ENCODE measurements at regions not wholly inside any gene's neighbourhood (a gene's known extent, or its start where the extent isn't known, plus 50 kb on each side); places are given as distances from the start of the nearest gene placed in this dataset.

DNA sequence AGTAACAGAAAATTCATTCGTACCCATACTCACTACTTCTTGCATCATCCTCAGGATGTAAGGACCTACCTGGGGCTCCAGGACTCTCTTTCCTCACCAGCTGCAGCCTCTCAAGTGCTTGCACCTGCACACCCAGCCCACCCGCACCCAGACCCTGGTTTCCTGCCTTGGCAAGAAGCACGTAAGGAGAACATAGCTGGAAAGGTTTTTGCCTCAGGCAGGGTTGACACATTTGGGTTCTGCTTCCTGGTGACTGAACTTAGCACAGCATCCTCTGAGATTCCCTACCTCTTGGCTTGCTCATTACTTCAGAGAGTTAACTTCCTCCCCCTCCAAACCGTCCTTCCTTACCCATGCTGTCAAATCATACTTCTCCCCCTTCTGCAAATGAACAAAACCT, 556.9 kb downstream of the CD83 start:
- no peak for TF ChIP-seq ARID2 (CRISPR knock-in tag; IDR thresholded peaks at IDR 0.05; ENCODE audit: borderline replicate concordance)
- TF ChIP-seq POLR2A (IDR thresholded peaks at IDR 0.05; ENCODE audit: insufficient read depth in 1 of 2, low read depth in 2 of 2, low read length in 2 of 2): no peak
- no peak for TF ChIP-seq CEBPB (IDR thresholded peaks at IDR 0.05; ENCODE audit: borderline replicate concordance, low read depth, low read length)
- no peak for TF ChIP-seq POLR2AphosphoS5 (IDR thresholded peaks at IDR 0.05; ENCODE audit: low read depth, low read length)
- TF ChIP-seq NR2C2 (CRISPR knock-in tag; IDR thresholded peaks at IDR 0.05; ENCODE audit: borderline replicate concordance): no peak
- TF ChIP-seq, protein P1, sequence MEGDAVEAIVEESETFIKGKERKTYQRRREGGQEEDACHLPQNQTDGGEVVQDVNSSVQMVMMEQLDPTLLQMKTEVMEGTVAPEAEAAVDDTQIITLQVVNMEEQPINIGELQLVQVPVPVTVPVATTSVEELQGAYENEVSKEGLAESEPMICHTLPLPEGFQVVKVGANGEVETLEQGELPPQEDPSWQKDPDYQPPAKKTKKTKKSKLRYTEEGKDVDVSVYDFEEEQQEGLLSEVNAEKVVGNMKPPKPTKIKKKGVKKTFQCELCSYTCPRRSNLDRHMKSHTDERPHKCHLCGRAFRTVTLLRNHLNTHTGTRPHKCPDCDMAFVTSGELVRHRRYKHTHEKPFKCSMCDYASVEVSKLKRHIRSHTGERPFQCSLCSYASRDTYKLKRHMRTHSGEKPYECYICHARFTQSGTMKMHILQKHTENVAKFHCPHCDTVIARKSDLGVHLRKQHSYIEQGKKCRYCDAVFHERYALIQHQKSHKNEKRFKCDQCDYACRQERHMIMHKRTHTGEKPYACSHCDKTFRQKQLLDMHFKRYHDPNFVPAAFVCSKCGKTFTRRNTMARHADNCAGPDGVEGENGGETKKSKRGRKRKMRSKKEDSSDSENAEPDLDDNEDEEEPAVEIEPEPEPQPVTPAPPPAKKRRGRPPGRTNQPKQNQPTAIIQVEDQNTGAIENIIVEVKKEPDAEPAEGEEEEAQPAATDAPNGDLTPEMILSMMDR (CRISPR knock-in tag; IDR thresholded peaks at IDR 0.05): no peak
- TF ChIP-seq NFYB (CRISPR knock-in tag; IDR thresholded peaks at IDR 0.05): no peak
- TF ChIP-seq FLYWCH1 (CRISPR knock-in tag; IDR thresholded peaks at IDR 0.05): no peak
- no peak for TF ChIP-seq DPF2 (CRISPR knock-in tag; IDR thresholded peaks at IDR 0.05; ENCODE audit: borderline replicate concordance, low read depth)
- TF ChIP-seq MYC (CRISPR knock-in tag; IDR thresholded peaks at IDR 0.05; ENCODE audit: borderline replicate concordance): no peak
- TF ChIP-seq TAF1 (CRISPR knock-in tag; IDR thresholded peaks at IDR 0.05): no peak

All from HepG2 (cell line).